CD4-positive, alpha-beta T cell (primary cell): ENCODE measurements at regions not wholly inside any gene's neighbourhood (a gene's known extent, or its start where the extent isn't known, plus 50 kb on each side); places are given as distances from the start of the nearest gene placed in this dataset.

Source experiments
- ATAC-seq: fragments of 200-7000 bp; cut with Tn5 transposase; one replicate; pipeline ENCODE4 v1.10.0; 2022; ENCODE audit warnings: mild to moderate bottlenecking; ENCODE audit not compliant: poor library complexity
- CTCF ChIA-PET: fragments of 350-600 bp; sonication (Branson Sonifier 250); formaldehyde crosslinking; loops from one replicate; lab custom pipeline; 2021; ENCODE audit warnings: antibody characterized with exemption, inconsistent platforms; lab: Charles Lee
- POLR2A ChIA-PET: fragments of 350-600 bp; sonication (Branson Sonifier 250); formaldehyde crosslinking; loops from one replicate; lab custom pipeline; 2021; ENCODE audit warnings: antibody characterized with exemption, inconsistent platforms; lab: Charles Lee
- DNase-seq, 14 experiments: peaks; one replicate each; pipeline ENCODE4 v3.0.0-alpha.2; 2013 to 2020; ENCODE audit warnings: mixed read lengths in 2 of 14
- H3K27ac ChIP-seq, 2 donors: one replicate each; pipeline versions ENCODE4 v1.5.1 to v1.7.0; 2013; ENCODE audit warnings: low read length in 2 of 2, low read depth in 1 of 2, mild to moderate bottlenecking in 1 of 2
- H3K27me3 ChIP-seq, 2 experiments: 1 replicate in 1 of 2; 2 replicates in 1 of 2; pipeline versions ENCODE4 v1.6.1 to v1.7.0; 2013; ENCODE audit warnings: low read length in 2 of 2, control low read depth in 1 of 2, mild to moderate bottlenecking in 1 of 2, moderate library complexity in 1 of 2; ENCODE audit not compliant: insufficient read depth in 2 of 2, control insufficient read depth in 1 of 2
- H3K36me3 ChIP-seq: one replicate; pipeline ENCODE4 v1.6.1; 2013; ENCODE audit warnings: low read length, control low read depth; ENCODE audit not compliant: insufficient read depth
- H3K4me1 ChIP-seq: one replicate; pipeline ENCODE4 v1.6.1; 2013; ENCODE audit warnings: low read length, control low read depth; ENCODE audit not compliant: insufficient read depth
- H3K4me3 ChIP-seq: one replicate; pipeline ENCODE4 v1.5.1; 2013; ENCODE audit warnings: mild to moderate bottlenecking, low read length, moderate library complexity
- H3K9me3 ChIP-seq, 2 experiments: 1 replicate in 1 of 2; 2 replicates in 1 of 2; pipeline versions ENCODE4 v1.6.1 to v1.7.0; 2013; ENCODE audit warnings: low read length in 2 of 2, mild to moderate bottlenecking in 2 of 2, control low read depth in 1 of 2, moderate library complexity in 1 of 2; ENCODE audit not compliant: control insufficient read depth in 1 of 2, insufficient read depth in 1 of 2
- H3K27ac Mint-ChIP-seq: one replicate; pipeline ENCODE4 v1.8.0; 2020; ENCODE audit warnings: mixed read lengths
- H3K27me3 Mint-ChIP-seq: one replicate; pipeline ENCODE4 v1.8.0; 2021; ENCODE audit warnings: mixed read lengths
- H3K36me3 Mint-ChIP-seq: one replicate; pipeline ENCODE4 v1.8.0; 2021; ENCODE audit warnings: low read depth, mixed read lengths
- H3K4me1 Mint-ChIP-seq: one replicate; pipeline ENCODE4 v1.8.0; 2021; ENCODE audit warnings: low read depth, mixed read lengths
- H3K4me3 Mint-ChIP-seq: one replicate; pipeline ENCODE4 v1.8.0; 2020; ENCODE audit warnings: mild to moderate bottlenecking, mixed read lengths
- H3K9me3 Mint-ChIP-seq: one replicate; pipeline ENCODE4 v1.8.0; 2020; ENCODE audit warnings: mixed read lengths
- intact Hi-C, 2 experiments: fragments of 100-400 bp; cut with DNase I in 1 of 2; cut with micrococcal nuclease in 1 of 2; formaldehyde crosslinking; loops; one replicate each; pipeline versions ENCODE4 v1.15.1 to v1.9.0; 2023 to 2025; cut with DNase I, micrococcal nuclease
- TF ChIP-seq, protein P1 (sequence below): fragments of 200-600 bp; IDR thresholded peaks from one replicate; pipeline ENCODE4 v1.8.0; 2022; ENCODE audit warnings: antibody characterized with exemption, mild to moderate bottlenecking

DNA sequence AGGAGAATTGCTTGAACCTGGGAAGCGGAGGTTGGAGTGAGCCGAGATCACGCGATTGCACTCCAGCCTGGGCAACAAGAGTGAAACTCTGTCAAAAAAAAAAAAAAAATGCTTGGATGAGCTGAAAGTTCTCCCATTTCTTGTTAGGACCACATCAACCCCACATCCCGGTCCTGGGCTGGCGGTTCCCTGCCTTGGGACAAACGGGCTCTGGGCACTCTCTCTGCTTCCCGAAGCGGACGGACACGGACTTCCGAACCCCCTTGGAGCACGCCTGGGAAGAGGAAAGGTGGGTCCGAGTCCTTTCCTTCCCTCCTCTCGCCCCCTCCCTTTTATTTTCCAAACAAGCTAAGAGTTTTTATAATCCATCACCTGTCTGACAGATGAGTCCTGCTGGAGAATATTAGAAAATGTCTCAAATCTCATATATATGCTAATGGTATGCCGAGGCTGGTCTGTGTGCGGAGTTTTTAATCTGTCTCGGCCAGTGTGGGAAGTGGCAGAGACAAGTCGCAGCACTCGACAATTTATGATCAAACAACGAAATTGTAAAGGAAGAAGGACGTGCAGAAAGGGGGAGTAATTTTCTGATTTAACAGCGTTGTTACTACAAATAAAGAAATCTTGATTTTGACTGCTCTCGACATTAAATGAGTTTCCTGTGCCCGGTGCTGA, 257.9 kb upstream of the IRX4 start:
- Histone ChIP-seq H3K27me3 (no peaks in the 10 kb centered on the region), H3K4me1 (no peaks in the 10 kb centered on the region), H3K27ac (no peak overlapping the region), H3K9me3 (peaks cover 0 to 13% of the 10 kb centered on the region in 2 experiments), H3K4me3 (no peak overlapping the region), H3K36me3 (no peaks in the 10 kb centered on the region)
- no peak for ATAC-seq
- intact Hi-C loops = no loop called here
- TF ChIP-seq, protein P1, sequence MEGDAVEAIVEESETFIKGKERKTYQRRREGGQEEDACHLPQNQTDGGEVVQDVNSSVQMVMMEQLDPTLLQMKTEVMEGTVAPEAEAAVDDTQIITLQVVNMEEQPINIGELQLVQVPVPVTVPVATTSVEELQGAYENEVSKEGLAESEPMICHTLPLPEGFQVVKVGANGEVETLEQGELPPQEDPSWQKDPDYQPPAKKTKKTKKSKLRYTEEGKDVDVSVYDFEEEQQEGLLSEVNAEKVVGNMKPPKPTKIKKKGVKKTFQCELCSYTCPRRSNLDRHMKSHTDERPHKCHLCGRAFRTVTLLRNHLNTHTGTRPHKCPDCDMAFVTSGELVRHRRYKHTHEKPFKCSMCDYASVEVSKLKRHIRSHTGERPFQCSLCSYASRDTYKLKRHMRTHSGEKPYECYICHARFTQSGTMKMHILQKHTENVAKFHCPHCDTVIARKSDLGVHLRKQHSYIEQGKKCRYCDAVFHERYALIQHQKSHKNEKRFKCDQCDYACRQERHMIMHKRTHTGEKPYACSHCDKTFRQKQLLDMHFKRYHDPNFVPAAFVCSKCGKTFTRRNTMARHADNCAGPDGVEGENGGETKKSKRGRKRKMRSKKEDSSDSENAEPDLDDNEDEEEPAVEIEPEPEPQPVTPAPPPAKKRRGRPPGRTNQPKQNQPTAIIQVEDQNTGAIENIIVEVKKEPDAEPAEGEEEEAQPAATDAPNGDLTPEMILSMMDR = no peak
- no peak overlapping the region for H3K4me3 Mint-ChIP-seq
- POLR2A ChIA-PET = no interaction called here
- DNase-seq = no peak
- H3K9me3 Mint-ChIP-seq = no peaks in the 10 kb centered on the region
- CTCF ChIA-PET = interaction anchor here (0.6 kb wide), 1 partner anchor 506 kb away, joined by 3 read pairs; no protein-coding TSS in a partner anchor
- no peaks in the 10 kb centered on the region for H3K4me1 Mint-ChIP-seq
- H3K27ac Mint-ChIP-seq = no peak overlapping the region
- peaks cover 20% of the 10 kb centered on the region for H3K27me3 Mint-ChIP-seq
- H3K36me3 Mint-ChIP-seq = no peaks in the 10 kb centered on the region

DNA sequence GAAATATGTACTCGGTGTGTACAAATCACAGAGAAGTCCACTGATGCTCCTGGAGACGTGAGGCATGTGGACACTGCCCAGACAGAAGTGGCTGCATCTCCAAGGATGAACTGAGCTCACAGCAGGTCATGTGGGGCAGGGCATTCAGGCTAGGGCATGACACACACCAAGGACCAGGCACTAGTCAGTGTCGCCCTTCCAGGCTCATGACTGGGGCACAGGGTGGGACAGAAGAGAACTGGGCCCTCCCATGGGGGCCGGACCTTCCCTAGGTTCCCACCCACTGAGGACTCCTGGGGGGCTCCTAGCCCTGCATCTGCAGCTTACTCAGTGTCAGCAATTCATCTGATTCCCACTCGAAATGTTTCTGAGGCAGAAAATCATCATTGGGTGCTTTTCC, 256.8 kb upstream of the IRX4 start:
- Histone ChIP-seq H3K4me1 (no peaks in the 10 kb centered on the region), H3K36me3 (no peaks in the 10 kb centered on the region), H3K9me3 (peaks cover 0 to 9% of the 10 kb centered on the region in 2 experiments), H3K4me3 (no peak overlapping the region), H3K27me3 (no peaks in the 10 kb centered on the region), H3K27ac (no peak overlapping the region)
- CTCF ChIA-PET = no interaction called here
- intact Hi-C loops = no loop called here
- no peak for ATAC-seq
- H3K27me3 Mint-ChIP-seq = peaks cover 20% of the 10 kb centered on the region
- TF ChIP-seq, protein P1 = no peak
- POLR2A ChIA-PET = no interaction called here
- no peaks in the 10 kb centered on the region for H3K9me3 Mint-ChIP-seq
- no peaks in the 10 kb centered on the region for H3K36me3 Mint-ChIP-seq
- no peak overlapping the region for H3K27ac Mint-ChIP-seq
- DNase-seq = no peak
- no peaks in the 10 kb centered on the region for H3K4me1 Mint-ChIP-seq
- H3K4me3 Mint-ChIP-seq = no peak overlapping the region

DNA sequence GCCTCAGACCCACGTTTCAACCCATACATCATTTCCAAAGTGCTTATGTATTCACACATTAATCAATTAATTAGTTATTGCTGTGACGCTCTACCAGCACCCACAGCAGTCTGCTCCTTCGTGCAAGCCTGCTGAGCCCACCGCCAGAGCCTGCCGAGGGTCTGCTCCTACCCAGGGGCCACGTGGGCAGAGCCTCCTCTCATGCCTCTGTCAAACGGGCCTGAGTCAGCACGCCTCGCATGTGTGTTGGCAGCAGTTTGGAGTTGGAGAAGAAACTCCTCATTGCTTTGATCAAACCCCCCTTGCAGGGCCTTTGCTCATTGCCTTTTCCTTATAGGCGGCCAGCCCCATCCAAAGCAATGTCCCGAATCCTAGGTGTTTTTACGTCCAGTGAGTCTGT, 256.2 kb upstream of the IRX4 start:
- DNase-seq = no peak
- CTCF ChIA-PET = no interaction called here

More for the DNA sequence above, 256.2 kb upstream of the IRX4 start:
- Histone ChIP-seq H3K4me1 (no peaks in the 10 kb centered on the region), H3K27me3 (no peaks in the 10 kb centered on the region), H3K4me3 (no peak overlapping the region), H3K9me3 (peaks cover 0 to 7% of the 10 kb centered on the region in 2 experiments), H3K36me3 (no peaks in the 10 kb centered on the region), H3K27ac (no peak overlapping the region)
- Mint-ChIP-seq H3K27me3 (peaks cover 20% of the 10 kb centered on the region), H3K9me3 (no peaks in the 10 kb centered on the region), H3K36me3 (no peaks in the 10 kb centered on the region), H3K27ac (no peak overlapping the region), H3K4me3 (no peak overlapping the region), H3K4me1 (no peaks in the 10 kb centered on the region)
- POLR2A ChIA-PET = no interaction called here
- ATAC-seq = no peak
- TF ChIP-seq, protein P1 = no peak
- intact Hi-C loops = no loop called here
